DMS153 (cell line): ENCODE measurements at regions not wholly inside any gene's neighbourhood (a gene's known extent, or its start where the extent isn't known, plus 50 kb on each side); places are given as distances from the start of the nearest gene placed in this dataset.
"Not testable (repeated sequence)": the region's sequence is repeated elsewhere in the genome, so short reads cannot be mapped to it uniquely, and the experiment has no call there.

Source experiments
- DNase-seq: peaks from one replicate; lab custom pipeline; 2025; lab: John Stamatoyannopoulos, UW

- DNase-seq: no peak
Measured at GRCh38 chr15:68482246-68482645, 50.3 kb upstream of the ITGA11 start.

GRCh38 chr15:68483165-68483564 lies 51.2 kb upstream of the ITGA11 start:
- no peak for DNase-seq

- no peak for DNase-seq
Measured at GRCh38 chr15:68484220-68484619, 52.3 kb upstream of the ITGA11 start.

- no peak for DNase-seq
Measured at GRCh38 chr15:68484696-68485400, 52.9 kb upstream of the ITGA11 start.

GRCh38 chr15:68485721-68486360 lies 53.9 kb upstream of the ITGA11 start:
- no peak for DNase-seq

GRCh38 chr15:68487087-68487843 lies 55.3 kb upstream of the ITGA11 start:
- DNase-seq: no peak

GRCh38 chr15:68488290-68488689 lies 56.3 kb upstream of the ITGA11 start:
- no peak for DNase-seq

GRCh38 chr15:68488966-68489365 lies 57.0 kb upstream of the ITGA11 start:
- no peak for DNase-seq

GRCh38 chr15:68489421-68489820 lies 57.5 kb upstream of the ITGA11 start:
- DNase-seq: no peak

- no peak for DNase-seq
Measured at GRCh38 chr15:68491415-68492106, 59.6 kb upstream of the ITGA11 start.

GRCh38 chr15:68492855-68493254 lies 60.9 kb upstream of the ITGA11 start:
- no peak for DNase-seq

- DNase-seq: no peak
Measured at GRCh38 chr15:68493629-68494028, 61.7 kb upstream of the ITGA11 start.

GRCh38 chr15:68494573-68495110 lies 62.7 kb upstream of the ITGA11 start:
- DNase-seq: no peak

GRCh38 chr15:68495221-68495950 lies 63.4 kb upstream of the ITGA11 start:
- DNase-seq: no peak

- DNase-seq: no peak
Measured at GRCh38 chr15:68495981-68496705, 64.2 kb upstream of the ITGA11 start.

GRCh38 chr15:68496751-68497150 lies 64.8 kb upstream of the ITGA11 start:
- DNase-seq: not testable (repeated sequence)

- DNase-seq: no peak
Measured at GRCh38 chr15:68497206-68497910, 65.4 kb upstream of the ITGA11 start.

- no peak for DNase-seq
Measured at GRCh38 chr15:68498076-68498475, 66.1 kb upstream of the ITGA11 start.

GRCh38 chr15:68499620-68500312 lies 67.8 kb upstream of the ITGA11 start:
- no peak for DNase-seq
